WTC11 (cell line): ENCODE measurements at regions not wholly inside any gene's neighbourhood (a gene's known extent, or its start where the extent isn't known, plus 50 kb on each side); places are given as distances from the start of the nearest gene placed in this dataset.

Experiments
- ATF3 ChIP-seq: sonication (generic); formaldehyde crosslinking; conservative IDR thresholded peaks from 2 replicates; pipeline ENCODE4 v1.8.1; 2022; ENCODE audit warnings: mild to moderate bottlenecking, missing genetic modification reagents
- CTCF ChIP-seq: fragments of 200-600 bp; IDR thresholded peaks from 2 replicates; pipeline ENCODE4 v1.8.0; 2022; ENCODE audit warnings: antibody characterized with exemption
- E2F5 ChIP-seq: sonication (generic); formaldehyde crosslinking; IDR thresholded peaks from 2 replicates; pipeline ENCODE4 v1.8.1; 2022; ENCODE audit warnings: mild to moderate bottlenecking, moderate library complexity, missing genetic modification reagents
- GABPB1 ChIP-seq: sonication (generic); formaldehyde crosslinking; IDR thresholded peaks from 2 replicates; pipeline ENCODE4 v1.8.1; 2023; ENCODE audit warnings: mild to moderate bottlenecking, missing genetic modification reagents
- HMGXB4 ChIP-seq: sonication (generic); formaldehyde crosslinking; IDR thresholded peaks from 2 replicates; pipeline ENCODE4 v1.8.1; 2023; ENCODE audit warnings: mild to moderate bottlenecking, moderate library complexity, missing genetic modification reagents
- JUN ChIP-seq: sonication (generic); formaldehyde crosslinking; IDR thresholded peaks from 2 replicates; pipeline ENCODE4 v1.8.0; 2023; ENCODE audit warnings: mild to moderate bottlenecking, missing genetic modification reagents
- MYBL2 ChIP-seq: sonication (generic); formaldehyde crosslinking; IDR thresholded peaks from 2 replicates; pipeline ENCODE4 v1.8.1; 2023; ENCODE audit warnings: mild to moderate bottlenecking, moderate library complexity, missing genetic modification reagents
- NFATC4 ChIP-seq: fragments of 250-450 bp; sonication (Bioruptor Pico); IDR thresholded peaks from 2 replicates; pipeline ENCODE4 v1.9.0; 2021; ENCODE audit warnings: mild to moderate bottlenecking
- NFE2L1 ChIP-seq: sonication (generic); formaldehyde crosslinking; IDR thresholded peaks from 2 replicates; pipeline ENCODE4 v1.8.1; 2023; ENCODE audit warnings: missing genetic modification reagents
- STAT6 ChIP-seq: sonication (generic); formaldehyde crosslinking; conservative IDR thresholded peaks from 2 replicates; pipeline ENCODE4 v1.8.1; 2023; ENCODE audit warnings: mild to moderate bottlenecking, low read depth, missing genetic modification reagents, moderate library complexity
- TEAD4 ChIP-seq: sonication (generic); formaldehyde crosslinking; IDR thresholded peaks from 2 replicates; pipeline ENCODE4 v1.8.0; 2022; ENCODE audit warnings: mild to moderate bottlenecking, missing genetic modification reagents
- TF ChIP-seq, protein P1 (sequence below): sonication (generic); formaldehyde crosslinking; IDR thresholded peaks from 2 replicates; pipeline ENCODE4 v1.8.1; 2023; ENCODE audit warnings: mild to moderate bottlenecking, missing genetic modification reagents, moderate library complexity
- TF ChIP-seq, protein P2 (sequence below): sonication (generic); formaldehyde crosslinking; IDR thresholded peaks from 2 replicates; pipeline ENCODE4 v1.8.1; 2022; ENCODE audit warnings: low read depth, mild to moderate bottlenecking, moderate library complexity, missing genetic modification reagents, borderline replicate concordance

DNA sequence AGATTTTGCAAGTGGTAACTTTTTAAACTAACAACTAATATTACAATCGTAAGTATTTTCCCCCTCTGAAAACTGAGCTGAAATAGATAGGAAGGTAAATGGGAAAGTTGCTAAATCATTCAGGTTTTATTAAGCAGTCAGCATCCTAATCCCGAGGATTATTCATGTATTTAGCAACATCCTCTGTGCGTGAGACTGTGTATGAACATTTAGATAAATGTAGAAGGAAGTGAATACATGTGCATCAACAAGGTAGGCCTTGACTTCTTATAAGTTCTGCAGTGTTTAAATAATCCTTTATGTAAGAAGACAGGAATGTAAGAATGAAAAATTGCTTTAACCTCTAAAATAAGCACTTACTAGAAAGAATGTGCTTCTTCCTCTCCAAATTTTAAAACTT, 745.9 kb upstream of the TENM4 start:
- TF ChIP-seq, protein P1, sequence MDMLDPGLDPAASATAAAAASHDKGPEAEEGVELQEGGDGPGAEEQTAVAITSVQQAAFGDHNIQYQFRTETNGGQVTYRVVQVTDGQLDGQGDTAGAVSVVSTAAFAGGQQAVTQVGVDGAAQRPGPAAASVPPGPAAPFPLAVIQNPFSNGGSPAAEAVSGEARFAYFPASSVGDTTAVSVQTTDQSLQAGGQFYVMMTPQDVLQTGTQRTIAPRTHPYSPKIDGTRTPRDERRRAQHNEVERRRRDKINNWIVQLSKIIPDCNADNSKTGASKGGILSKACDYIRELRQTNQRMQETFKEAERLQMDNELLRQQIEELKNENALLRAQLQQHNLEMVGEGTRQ (CRISPR knock-in tag): no peak
- no peak for TF ChIP-seq MYBL2
- no peak for TF ChIP-seq CTCF
- no peak for TF ChIP-seq STAT6 (CRISPR knock-in tag)
- no peak for TF ChIP-seq HMGXB4 (CRISPR knock-in tag)
- no peak for TF ChIP-seq JUN (CRISPR knock-in tag)
- TF ChIP-seq, protein P2, sequence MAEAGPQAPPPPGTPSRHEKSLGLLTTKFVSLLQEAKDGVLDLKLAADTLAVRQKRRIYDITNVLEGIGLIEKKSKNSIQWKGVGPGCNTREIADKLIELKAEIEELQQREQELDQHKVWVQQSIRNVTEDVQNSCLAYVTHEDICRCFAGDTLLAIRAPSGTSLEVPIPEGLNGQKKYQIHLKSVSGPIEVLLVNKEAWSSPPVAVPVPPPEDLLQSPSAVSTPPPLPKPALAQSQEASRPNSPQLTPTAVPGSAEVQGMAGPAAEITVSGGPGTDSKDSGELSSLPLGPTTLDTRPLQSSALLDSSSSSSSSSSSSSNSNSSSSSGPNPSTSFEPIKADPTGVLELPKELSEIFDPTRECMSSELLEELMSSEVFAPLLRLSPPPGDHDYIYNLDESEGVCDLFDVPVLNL: no peak
- no peak for TF ChIP-seq ATF3 (CRISPR knock-in tag)
- TF ChIP-seq TEAD4: no peak
- TF ChIP-seq NFE2L1: no peak
- no peak for TF ChIP-seq NFATC4 (CRISPR knock-in tag)
- no peak for TF ChIP-seq GABPB1 (CRISPR knock-in tag)
- TF ChIP-seq E2F5 (CRISPR knock-in tag): no peak
